ENCODE measurements at regions not wholly inside any gene's neighbourhood (a gene's known extent, or its start where the extent isn't known, plus 50 kb on each side); places are given as distances from the start of the nearest gene placed in this dataset.

GRCh38 chr6:23419046-23419445 is 707.0 kb upstream of the NRSN1 start:
- Histone ChIP-seq H3K4me3 (no peak overlapping the region), H3K27ac (no peak overlapping the region)
- no peak for DNase-seq (ENCODE audit: low spot score)
- TF ChIP-seq, protein P1, sequence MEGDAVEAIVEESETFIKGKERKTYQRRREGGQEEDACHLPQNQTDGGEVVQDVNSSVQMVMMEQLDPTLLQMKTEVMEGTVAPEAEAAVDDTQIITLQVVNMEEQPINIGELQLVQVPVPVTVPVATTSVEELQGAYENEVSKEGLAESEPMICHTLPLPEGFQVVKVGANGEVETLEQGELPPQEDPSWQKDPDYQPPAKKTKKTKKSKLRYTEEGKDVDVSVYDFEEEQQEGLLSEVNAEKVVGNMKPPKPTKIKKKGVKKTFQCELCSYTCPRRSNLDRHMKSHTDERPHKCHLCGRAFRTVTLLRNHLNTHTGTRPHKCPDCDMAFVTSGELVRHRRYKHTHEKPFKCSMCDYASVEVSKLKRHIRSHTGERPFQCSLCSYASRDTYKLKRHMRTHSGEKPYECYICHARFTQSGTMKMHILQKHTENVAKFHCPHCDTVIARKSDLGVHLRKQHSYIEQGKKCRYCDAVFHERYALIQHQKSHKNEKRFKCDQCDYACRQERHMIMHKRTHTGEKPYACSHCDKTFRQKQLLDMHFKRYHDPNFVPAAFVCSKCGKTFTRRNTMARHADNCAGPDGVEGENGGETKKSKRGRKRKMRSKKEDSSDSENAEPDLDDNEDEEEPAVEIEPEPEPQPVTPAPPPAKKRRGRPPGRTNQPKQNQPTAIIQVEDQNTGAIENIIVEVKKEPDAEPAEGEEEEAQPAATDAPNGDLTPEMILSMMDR (IDR thresholded peaks at IDR 0.05): no peak

- DNase-seq (ENCODE audit: low spot score): no peak
- Histone ChIP-seq H3K27ac (no peak overlapping the region), H3K4me3 (no peak overlapping the region)
- TF ChIP-seq, protein P1 (IDR thresholded peaks at IDR 0.05): no peak
These were observed 705.2 kb upstream of the NRSN1 start for GRCh38 chr6:23420659-23421350.

GRCh38 chr6:23424584-23424983 is 701.4 kb upstream of the NRSN1 start:
- TF ChIP-seq, protein P1 (IDR thresholded peaks at IDR 0.05): no peak
- Histone ChIP-seq H3K4me3 (no peak overlapping the region), H3K27ac (no peak overlapping the region)
- no peak for DNase-seq (ENCODE audit: low spot score)

DNA sequence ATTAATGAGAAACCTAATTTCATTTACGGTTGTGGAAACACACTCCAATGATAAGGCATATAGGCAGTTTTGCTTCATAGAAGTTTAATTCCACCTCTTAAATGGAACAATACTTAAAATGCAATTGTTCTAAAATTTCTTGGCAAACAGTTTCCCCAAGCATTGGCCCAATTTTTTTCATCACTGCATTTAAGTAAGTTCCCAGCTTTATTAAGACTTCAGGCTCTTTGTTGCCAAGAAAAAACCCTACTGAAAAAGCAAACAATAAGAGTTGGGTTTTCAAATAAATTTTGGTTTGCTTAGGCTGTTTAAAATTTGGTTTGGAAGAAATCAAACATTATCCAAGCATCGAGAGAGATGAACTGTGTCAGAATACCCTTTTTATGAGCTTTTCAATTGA is 690.9 kb upstream of the NRSN1 start:
- DNase-seq (ENCODE audit: low spot score): no peak
- Histone ChIP-seq H3K27ac (no peak overlapping the region), H3K4me3 (no peak overlapping the region)
- TF ChIP-seq, protein P1 (IDR thresholded peaks at IDR 0.05): no peak

DNA sequence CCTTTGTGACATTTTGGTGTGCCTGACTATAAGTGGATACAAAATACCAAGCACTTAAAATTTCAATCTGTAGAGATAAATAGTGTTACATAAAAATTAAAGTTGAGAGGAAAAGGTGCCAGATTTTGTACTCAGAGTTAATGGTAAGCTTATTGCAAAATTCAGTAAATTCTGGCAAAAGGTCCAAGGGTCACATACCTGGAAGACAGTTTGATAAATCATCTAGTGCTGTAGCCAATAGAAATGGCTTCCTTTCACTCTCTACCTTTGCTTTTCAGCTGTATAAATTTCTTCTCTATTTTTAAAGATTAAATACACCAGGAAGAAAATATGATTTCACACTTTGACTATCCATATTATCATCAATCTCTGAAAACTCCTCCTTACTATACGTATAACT is 690.2 kb upstream of the NRSN1 start:
- H3K27ac ChIP-seq: no peak overlapping the region

DNA sequence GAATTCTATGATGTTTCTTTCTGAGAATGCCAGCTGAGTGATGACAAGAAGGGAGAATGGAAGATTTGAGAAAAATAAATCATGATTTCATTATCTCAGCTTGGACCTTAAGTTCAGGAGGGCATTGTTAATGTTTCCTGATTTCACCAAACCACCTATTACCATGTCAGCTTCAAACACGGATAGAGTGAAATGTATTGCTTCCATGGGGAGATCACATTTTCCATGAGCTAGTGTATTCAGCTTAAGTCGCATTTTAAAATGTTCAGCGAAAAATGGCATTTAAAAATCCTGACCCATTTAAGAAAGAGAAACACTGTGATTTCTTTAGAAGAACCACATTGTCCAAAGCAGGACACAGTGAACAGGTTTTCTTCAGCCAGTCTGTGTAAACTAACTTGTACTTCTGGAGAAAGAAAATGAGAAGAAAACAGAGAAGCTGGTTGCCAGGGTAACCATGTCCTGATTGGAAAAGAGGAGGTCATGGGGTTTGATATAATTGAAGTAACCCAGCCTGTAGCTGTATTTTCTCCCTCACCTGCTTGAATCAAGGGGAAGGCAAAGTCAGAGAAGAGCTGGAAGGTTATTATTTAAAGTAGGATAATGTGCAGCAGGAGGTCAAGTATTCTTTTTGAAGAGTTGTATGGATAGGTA is 684.1 kb upstream of the NRSN1 start:
- TF ChIP-seq, protein P1 (IDR thresholded peaks at IDR 0.05): no peak
- no peak overlapping the region for H3K27ac ChIP-seq
- H3K4me3 ChIP-seq: no peak overlapping the region
- DNase-seq (ENCODE audit: low spot score): no peak

More for the DNA sequence above, 690.2 kb upstream of the NRSN1 start:
- H3K4me3 ChIP-seq: no peak overlapping the region
- TF ChIP-seq, protein P1 (IDR thresholded peaks at IDR 0.05): no peak
- DNase-seq (ENCODE audit: low spot score): no peak

- TF ChIP-seq, protein P1 (IDR thresholded peaks at IDR 0.05): no peak
- no peak for DNase-seq (ENCODE audit: low spot score)
- H3K27ac ChIP-seq: no peak overlapping the region
- H3K4me3 ChIP-seq: no peak overlapping the region
These were observed 680.8 kb upstream of the NRSN1 start for GRCh38 chr6:23445157-23445710.

Measured in coronary artery (tissue), 2 donors.